Endothelial cell of umbilical vein (primary cell): ENCODE measurements at regions not wholly inside any gene's neighbourhood (a gene's known extent, or its start where the extent isn't known, plus 50 kb on each side); places are given as distances from the start of the nearest gene placed in this dataset.

ENCODE experiments used
- BruUV-seq: library from RNA; stranded (reverse); fragments of 400-500 nt; replicated peaks from 2 replicates; lab custom pipeline; 2021; lab: Mats Ljungman, UMichigan
- CTCF ChIA-PET: fragments of 300-600, 350-600 bp; sonication (Branson Sonifier 250); formaldehyde crosslinking; loops from one replicate; lab custom pipeline; 2021; ENCODE audit warnings: antibody characterized with exemption, inconsistent platforms; lab: Charles Lee
- POLR2A ChIA-PET: fragments of 300-600, 350-600 bp; sonication (Branson Sonifier 250); formaldehyde crosslinking; loops from one replicate; lab custom pipeline; 2021; ENCODE audit warnings: antibody characterized with exemption, inconsistent platforms; lab: Charles Lee
- DNase-seq: peaks from one replicate; pipeline ENCODE4 v3.0.0-alpha.2; 2011; ENCODE audit warnings: low read depth, low spot score
- FAIRE-seq: peaks from 2 replicates; lab custom pipeline; 2011; peaks lifted over from hg19 to GRCh38; lab: Jason Lieb, UNC
- H2AFZ ChIP-seq: 2 replicates; pipeline ENCODE4 v1.6.0; 2012; ENCODE audit warnings: low read depth, low read length, control low read depth, inconsistent platforms
- H3K27ac ChIP-seq: 2 replicates; pipeline ENCODE4 v1.5.1; 2011; ENCODE audit warnings: low read depth, mild to moderate bottlenecking, control low read depth, low read length, moderate library complexity; ENCODE audit not compliant: insufficient read depth
- H3K27me3 ChIP-seq, 2 experiments: 2 replicates each; pipeline versions ENCODE4 v1.6.0 to v1.6.1; 2011; ENCODE audit warnings: low read length in 2 of 2, mixed read lengths in 1 of 2; ENCODE audit not compliant: control insufficient read depth in 2 of 2, insufficient read depth in 2 of 2
- H3K36me3 ChIP-seq, 2 experiments: 2 replicates in 1 of 2; 3 replicates in 1 of 2; pipeline ENCODE4 v1.5.1; 2011; ENCODE audit warnings: low read length in 2 of 2, mild to moderate bottlenecking in 1 of 2, moderate library complexity in 1 of 2; ENCODE audit not compliant: control insufficient read depth in 2 of 2, insufficient read depth in 2 of 2; ENCODE audit errors: extremely low read depth in 1 of 2
- H3K4me1 ChIP-seq: 3 replicates; pipeline ENCODE4 v1.5.1; 2011; ENCODE audit warnings: mild to moderate bottlenecking, low read length; ENCODE audit not compliant: control insufficient read depth, insufficient read depth; ENCODE audit errors: extremely low read depth
- H3K4me2 ChIP-seq: 2 replicates; pipeline ENCODE4 v1.6.1; 2011; ENCODE audit warnings: low read length, control low read depth, mixed read lengths; ENCODE audit not compliant: insufficient read depth
- H3K4me3 ChIP-seq, 3 experiments: fragments of 200-600 bp in 1 of 3; sonication (generic), shearing (Covaris generic) in 1 of 3; replicated peaks in 1 of 3; 2 replicates each; pipeline ENCODE4 v1.5.1; 2011 to 2016; ENCODE audit warnings: control low read depth in 3 of 3, low read length in 3 of 3, mild to moderate bottlenecking in 2 of 3, inconsistent platforms in 1 of 3, low read depth in 1 of 3, moderate library complexity in 1 of 3; ENCODE audit not compliant: insufficient read depth in 1 of 3
- H3K79me2 ChIP-seq: 2 replicates; pipeline ENCODE4 v1.6.0; 2012; ENCODE audit warnings: low read length, inconsistent platforms; ENCODE audit not compliant: control insufficient read depth, insufficient read depth
- H3K9ac ChIP-seq: replicated peaks from 2 replicates; pipeline ENCODE3; 2011; ENCODE audit warnings: low read length, control low read depth; ENCODE audit not compliant: insufficient read depth; ENCODE audit errors: extremely low read depth
- H3K9me1 ChIP-seq: replicated peaks from 3 replicates; pipeline ENCODE4 v1.6.0; 2011; ENCODE audit warnings: mild to moderate bottlenecking, low read length; ENCODE audit not compliant: control insufficient read depth, insufficient read depth; ENCODE audit errors: extremely low read depth
- H3K9me3 ChIP-seq: replicated peaks from 2 replicates; pipeline ENCODE4 v1.5.1; 2012; ENCODE audit warnings: low read length, inconsistent platforms; ENCODE audit not compliant: control insufficient read depth, insufficient read depth
- H4K20me1 ChIP-seq: replicated peaks from 2 replicates; pipeline ENCODE3; 2011; ENCODE audit warnings: mild to moderate bottlenecking, low read length; ENCODE audit not compliant: control insufficient read depth, insufficient read depth; ENCODE audit errors: extremely low read depth
- EZH2 ChIP-seq: IDR thresholded peaks from 2 replicates; pipeline ENCODE4 v1.6.1; 2012; ENCODE audit warnings: borderline replicate concordance, low read depth, mild to moderate bottlenecking, moderate library complexity, low read length, inconsistent platforms; ENCODE audit not compliant: severe bottlenecking
- FOS ChIP-seq: IDR thresholded peaks from 2 replicates; pipeline ENCODE4 v1.6.1; 2011; ENCODE audit warnings: mild to moderate bottlenecking, low read length, moderate library complexity, borderline replicate concordance; ENCODE audit not compliant: insufficient read depth
- GATA2 ChIP-seq: IDR thresholded peaks from 2 replicates; pipeline ENCODE4 v1.7.0; 2011; ENCODE audit warnings: low read depth, mild to moderate bottlenecking, moderate library complexity, mixed read lengths, low read length; ENCODE audit not compliant: insufficient read length, insufficient read depth
- JUN ChIP-seq: IDR thresholded peaks from 2 replicates; pipeline ENCODE4 v1.6.1; 2011; ENCODE audit warnings: borderline replicate concordance, low read depth; ENCODE audit not compliant: insufficient read length, insufficient read depth
- MYC ChIP-seq: IDR thresholded peaks from one replicate; pipeline ENCODE4 v1.6.1; 2011; ENCODE audit warnings: mild to moderate bottlenecking, low read depth, low read length
- POLR2A ChIP-seq: IDR thresholded peaks from 2 replicates; pipeline ENCODE4 v1.6.1; 2012; ENCODE audit warnings: low read depth, mild to moderate bottlenecking, control low read depth, low read length
- POLR2AphosphoS5 ChIP-seq: IDR thresholded peaks from 2 replicates; pipeline ENCODE4 v1.6.1; 2012; ENCODE audit warnings: low read depth, mild to moderate bottlenecking, control low read depth, low read length, moderate library complexity; ENCODE audit not compliant: insufficient read depth
- dilution Hi-C: fragments of 300-500 bp; cut with MboI; formaldehyde crosslinking; loops from one replicate; pipeline ENCODE4 v1.15.0; 2019; ENCODE audit warnings: low sequenced_read_pairs; ENCODE audit not compliant: extremely low pct_ligation_motif_present
- intact Hi-C: fragments of 100-400 bp; cut with micrococcal nuclease; formaldehyde crosslinking; loops from one replicate; pipeline ENCODE4 v1.10.0; 2022
- TF ChIP-seq, protein P1 (sequence below): IDR thresholded peaks from 2 replicates; pipeline ENCODE4 v1.6.1; 2011; ENCODE audit not compliant: insufficient read depth, insufficient read length
- TF ChIP-seq, protein P2 (sequence below), 2 donors: IDR thresholded peaks; 1 replicate in 1 of 2; 2 replicates in 1 of 2; pipeline ENCODE4 v1.5.1; 2011; ENCODE audit warnings: low read length in 2 of 2, mild to moderate bottlenecking in 2 of 2, moderate library complexity in 2 of 2, control low read depth in 1 of 2, inconsistent platforms in 1 of 2, low read depth in 1 of 2; ENCODE audit not compliant: insufficient read depth in 1 of 2; ENCODE audit errors: extremely low read depth in 1 of 2

DNA sequence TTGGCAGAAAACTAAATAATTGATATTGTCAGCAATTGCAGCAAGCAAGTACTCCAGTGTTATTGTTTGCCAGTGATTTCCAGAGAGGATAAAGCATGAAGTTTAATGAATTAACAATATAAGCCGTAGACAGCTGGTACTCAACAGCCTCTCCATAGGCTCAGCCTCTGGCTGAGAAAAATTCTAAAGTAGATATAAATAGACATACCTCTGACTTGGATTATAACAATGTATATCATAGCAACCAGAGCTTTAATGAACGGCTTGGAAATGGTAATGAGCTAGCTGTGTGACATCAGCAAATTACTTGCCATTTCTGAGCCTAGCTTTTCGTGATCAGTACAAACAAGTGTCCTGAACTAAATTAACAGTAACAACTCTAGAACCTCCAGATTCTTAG, 1055.4 kb upstream of the AUTS2 start:
- Histone ChIP-seq H3K9me1 (no peaks in the 10 kb centered on the region), H3K9ac (no peak overlapping the region), H2AFZ (no peak overlapping the region), H3K4me2 (no peak overlapping the region), H3K27ac (no peak overlapping the region), H3K4me3 (no peak overlapping the region), H3K36me3 (no peaks in the 10 kb centered on the region), H3K27me3 (no peaks in the 10 kb centered on the region), H3K4me1 (no peaks in the 10 kb centered on the region), H4K20me1 (no peaks in the 10 kb centered on the region), H3K79me2 (no peaks in the 10 kb centered on the region), H3K9me3 (no peaks in the 10 kb centered on the region)
- DNase-seq (no peak), FAIRE-seq (no peak)
- ChIA-PET CTCF (no interaction called here), POLR2A (no interaction called here)
- no TSS peak for BruUV-seq
- dilution Hi-C loops (no loop called here), intact Hi-C loops (no loop called here)
- TF ChIP-seq, protein P1, sequence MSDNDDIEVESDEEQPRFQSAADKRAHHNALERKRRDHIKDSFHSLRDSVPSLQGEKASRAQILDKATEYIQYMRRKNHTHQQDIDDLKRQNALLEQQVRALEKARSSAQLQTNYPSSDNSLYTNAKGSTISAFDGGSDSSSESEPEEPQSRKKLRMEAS, result no peak
- no peak for TF ChIP-seq JUN
- no peak for TF ChIP-seq MYC
- no peak for TF ChIP-seq POLR2AphosphoS5
- TF ChIP-seq FOS, result no peak
- TF ChIP-seq, protein P2, sequence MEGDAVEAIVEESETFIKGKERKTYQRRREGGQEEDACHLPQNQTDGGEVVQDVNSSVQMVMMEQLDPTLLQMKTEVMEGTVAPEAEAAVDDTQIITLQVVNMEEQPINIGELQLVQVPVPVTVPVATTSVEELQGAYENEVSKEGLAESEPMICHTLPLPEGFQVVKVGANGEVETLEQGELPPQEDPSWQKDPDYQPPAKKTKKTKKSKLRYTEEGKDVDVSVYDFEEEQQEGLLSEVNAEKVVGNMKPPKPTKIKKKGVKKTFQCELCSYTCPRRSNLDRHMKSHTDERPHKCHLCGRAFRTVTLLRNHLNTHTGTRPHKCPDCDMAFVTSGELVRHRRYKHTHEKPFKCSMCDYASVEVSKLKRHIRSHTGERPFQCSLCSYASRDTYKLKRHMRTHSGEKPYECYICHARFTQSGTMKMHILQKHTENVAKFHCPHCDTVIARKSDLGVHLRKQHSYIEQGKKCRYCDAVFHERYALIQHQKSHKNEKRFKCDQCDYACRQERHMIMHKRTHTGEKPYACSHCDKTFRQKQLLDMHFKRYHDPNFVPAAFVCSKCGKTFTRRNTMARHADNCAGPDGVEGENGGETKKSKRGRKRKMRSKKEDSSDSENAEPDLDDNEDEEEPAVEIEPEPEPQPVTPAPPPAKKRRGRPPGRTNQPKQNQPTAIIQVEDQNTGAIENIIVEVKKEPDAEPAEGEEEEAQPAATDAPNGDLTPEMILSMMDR (IDR thresholded peaks at IDR 0.05; ENCODE audit: extremely low read depth in 1 of 2, insufficient read depth in 1 of 2, low read depth in 1 of 2, low read length in 2 of 2), result no peak
- no peak for TF ChIP-seq GATA2
- TF ChIP-seq POLR2A, result no peak
- TF ChIP-seq EZH2, result no peak
